Amniotic stem cell (primary cell): ENCODE measurements at regions not wholly inside any gene's neighbourhood (a gene's known extent, or its start where the extent isn't known, plus 50 kb on each side); places are given as distances from the start of the nearest gene placed in this dataset.

Experiments used
- DNase-seq: peaks from one replicate; lab custom pipeline; 2025; lab: John Stamatoyannopoulos, UW

DNA sequence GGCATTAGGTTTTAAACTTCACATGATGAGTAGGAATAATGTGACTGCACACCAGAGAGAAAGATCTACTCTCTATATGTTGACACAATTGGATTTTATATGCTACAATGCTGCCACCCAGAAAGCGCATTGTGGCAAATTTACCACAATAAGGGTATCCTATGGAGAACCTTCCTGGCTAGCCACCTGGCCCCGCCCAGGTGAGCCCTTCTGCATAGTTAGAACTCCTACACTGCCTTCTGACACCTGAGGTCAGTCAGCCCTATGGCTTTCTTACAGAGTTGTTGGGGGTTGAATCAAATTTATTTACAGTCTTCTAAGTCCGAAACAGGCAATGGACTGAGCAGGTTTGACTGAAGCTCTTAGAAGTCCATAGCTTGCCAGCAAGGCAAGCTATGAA lies 153.8 kb upstream of the S100G start:
- no peak for DNase-seq

DNA sequence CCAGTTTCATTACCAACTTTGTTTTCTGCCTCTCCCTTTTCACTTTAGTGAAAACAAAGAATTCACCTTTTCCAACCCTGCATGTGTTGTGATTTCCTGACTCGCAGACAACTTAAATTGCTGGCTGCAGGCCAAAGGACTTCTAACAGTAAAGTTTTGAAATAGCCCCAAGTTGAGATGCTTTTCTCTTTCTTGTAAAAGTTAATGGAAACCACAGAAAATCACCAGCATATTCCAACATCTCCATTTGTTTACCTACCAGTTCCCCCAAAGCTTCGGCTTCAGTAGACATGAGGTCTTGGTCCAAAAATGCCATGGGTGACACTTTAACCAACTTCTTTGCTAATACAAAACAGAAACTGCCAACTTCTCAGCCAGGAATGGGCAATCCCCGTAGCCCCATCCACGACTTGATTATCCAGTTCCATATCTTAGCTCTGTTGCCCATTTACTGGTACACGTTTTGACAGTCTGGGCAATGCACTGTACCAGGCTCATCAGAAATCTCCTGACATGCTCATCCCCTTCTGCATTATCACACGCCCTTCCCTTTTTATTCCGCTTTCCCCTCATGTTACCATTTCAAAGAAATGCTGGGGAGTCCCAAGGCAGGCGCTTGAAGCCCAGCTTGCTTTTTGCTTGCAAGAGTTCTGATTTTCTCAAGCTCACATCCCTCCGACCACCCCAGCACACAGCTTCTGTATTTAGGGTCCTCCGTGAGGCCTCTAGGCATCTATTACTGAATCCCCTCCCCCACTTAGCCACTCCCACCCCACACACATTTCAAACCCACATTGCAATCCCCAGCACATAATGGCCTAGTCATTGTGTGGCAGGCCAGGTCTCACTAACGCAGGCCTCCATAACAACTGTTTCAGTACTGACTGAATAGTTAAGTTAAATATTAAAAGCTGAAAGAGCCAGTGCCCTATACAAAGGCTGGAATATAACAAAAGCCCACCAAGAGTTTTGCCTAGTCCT lies 137.9 kb upstream of the S100G start:
- DNase-seq: no peak

DNA sequence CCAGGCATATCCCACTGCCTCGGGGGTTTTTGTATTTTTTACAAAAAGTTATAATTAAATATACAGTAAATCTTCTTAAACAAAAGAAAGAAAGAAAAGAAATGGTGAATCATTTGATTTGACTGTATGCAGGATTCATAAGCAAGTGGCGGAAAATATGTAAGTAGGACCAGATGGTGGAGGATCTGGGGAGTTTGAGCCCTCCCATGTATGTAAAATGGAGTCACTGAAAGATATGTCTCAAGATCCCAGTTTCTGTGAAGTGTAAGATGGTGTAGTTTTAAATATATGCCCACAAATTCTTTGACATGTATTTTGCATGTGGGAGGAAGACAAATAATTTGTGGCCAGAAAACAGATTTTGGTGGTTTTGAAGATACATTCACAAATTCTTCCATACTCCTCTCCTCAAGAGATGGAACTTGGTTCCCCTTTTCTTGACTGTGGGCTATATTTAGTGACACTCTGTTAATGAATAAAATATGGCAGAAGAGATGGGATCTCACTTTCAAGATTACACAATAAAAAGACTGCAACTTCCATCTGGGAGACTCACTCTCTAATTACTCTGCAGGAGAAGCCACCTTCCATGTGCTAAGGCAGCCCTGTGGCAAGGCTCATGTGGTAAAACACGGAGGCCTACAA lies 133.6 kb upstream of the S100G start:
- DNase-seq: no peak

DNA sequence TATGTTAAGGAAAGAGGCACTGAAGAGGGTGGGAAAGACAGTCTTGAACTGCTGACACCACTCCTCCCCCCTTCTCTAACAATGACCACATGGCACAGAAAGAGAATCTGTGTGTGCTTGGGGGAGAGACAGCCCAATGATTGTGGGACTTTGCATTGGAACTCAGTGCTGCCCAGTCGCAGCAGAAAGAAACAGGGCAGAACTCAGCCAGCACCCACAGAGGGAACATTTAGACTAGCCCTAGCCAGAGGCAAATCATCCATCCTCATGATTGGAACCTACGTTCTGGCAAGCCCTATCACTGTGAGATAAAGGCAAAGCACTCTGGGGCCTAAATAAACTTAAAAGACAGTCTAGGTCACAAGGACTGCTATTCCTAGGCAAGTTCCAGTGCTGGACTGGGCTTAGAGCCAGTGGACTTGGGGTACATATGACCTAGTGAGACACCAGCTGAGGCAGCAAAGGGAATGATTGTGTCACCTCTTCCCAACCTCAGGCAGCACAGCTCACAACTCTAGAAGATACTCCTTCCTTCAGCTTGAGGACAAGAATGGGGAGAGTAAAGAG lies 132.8 kb upstream of the S100G start:
- no peak for DNase-seq

DNA sequence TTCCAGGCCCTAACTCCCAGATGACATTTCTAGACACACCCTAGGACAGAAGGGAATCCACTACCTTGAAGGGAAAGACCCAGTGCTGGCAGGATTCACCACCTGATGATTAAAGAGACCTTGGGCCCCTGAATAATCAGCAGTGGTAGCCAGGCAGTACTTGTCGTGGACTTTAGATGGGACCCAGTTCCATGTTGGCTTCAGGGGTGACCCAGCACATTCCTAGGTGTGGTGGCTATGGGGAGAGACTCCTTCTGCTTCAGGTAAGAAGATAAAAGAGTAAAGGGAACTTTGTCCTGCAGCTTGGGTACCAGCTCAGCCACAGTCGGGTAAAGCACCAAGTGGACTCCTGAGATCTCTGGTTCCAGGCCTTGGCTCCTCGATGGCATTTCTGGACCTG lies 131.8 kb upstream of the S100G start:
- DNase-seq: no peak

DNA sequence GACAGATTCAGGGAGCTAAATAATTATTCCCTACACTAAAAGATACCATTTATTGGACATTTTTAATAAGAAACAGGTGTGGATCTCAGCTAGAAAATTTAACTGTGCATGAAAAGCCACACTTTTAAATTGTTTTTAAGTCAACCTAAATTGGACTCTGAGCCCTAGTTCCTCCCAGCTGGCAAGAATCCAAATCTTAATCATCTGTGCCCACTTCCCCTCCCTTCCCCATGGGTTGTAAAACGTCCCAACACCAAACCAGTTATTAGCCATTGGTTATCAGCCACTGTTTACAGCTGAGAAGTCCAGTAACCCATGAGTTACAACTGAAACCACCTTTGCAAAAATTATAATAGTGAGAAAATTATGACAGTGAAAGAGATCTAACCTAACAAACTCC lies 125.6 kb upstream of the S100G start:
- no peak for DNase-seq

DNA sequence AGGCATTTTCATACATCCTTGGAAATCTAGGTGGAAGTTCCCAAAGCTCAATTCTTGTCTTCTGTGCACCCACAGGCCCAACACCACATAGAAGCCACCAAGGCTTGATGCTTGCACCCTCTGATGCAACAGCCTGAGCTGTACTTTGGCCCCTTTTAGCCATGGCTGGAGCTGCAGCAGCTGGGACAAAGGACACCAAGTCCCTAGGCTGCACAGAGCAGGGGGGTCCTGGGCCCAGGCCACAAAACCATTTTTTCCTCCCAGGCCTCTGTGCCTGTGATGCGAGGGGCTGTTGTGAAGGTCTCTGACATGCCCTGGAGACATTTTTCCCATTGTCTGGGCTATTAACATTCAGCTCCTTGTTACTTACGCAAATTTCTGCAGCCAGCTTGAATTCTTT lies 124.0 kb upstream of the S100G start:
- DNase-seq: no peak

DNA sequence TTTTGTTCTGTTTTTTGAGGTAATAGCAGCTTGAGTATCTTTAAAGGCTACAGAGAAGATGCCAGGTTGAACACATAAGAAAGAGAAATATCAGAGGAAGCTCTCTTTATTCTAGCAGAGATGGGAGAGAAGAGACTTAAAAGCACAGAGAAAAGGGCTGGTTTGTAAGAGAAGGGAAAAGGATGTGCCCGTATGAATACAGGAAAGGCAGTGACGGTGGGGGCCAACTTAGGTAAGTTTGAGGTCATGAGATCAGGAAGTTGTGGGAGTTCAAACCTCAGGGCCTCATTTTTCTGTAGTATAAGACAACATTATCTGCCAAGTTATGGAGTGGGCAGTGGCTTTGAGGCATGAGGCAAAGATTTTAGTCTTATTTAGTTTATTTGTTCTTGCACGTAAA lies 121.3 kb upstream of the S100G start:
- no peak for DNase-seq
